Calu3 (cell line): ENCODE measurements at regions not wholly inside any gene's neighbourhood (a gene's known extent, or its start where the extent isn't known, plus 50 kb on each side); places are given as distances from the start of the nearest gene placed in this dataset.

Experiments used
- BruUV-seq: library from RNA; stranded (reverse); fragments of 400-500 nt; replicated peaks from 2 replicates; lab custom pipeline; 2021; lab: Mats Ljungman, UMichigan
- CTCF ChIA-PET: fragments of 300-600 bp; sonication (Branson Sonifier 250); formaldehyde crosslinking; loops from one replicate; lab custom pipeline; 2022; ENCODE audit warnings: antibody characterized with exemption; lab: Charles Lee
- DNase-seq: peaks from one replicate; pipeline ENCODE4 v3.0.0; 2022
- H3K27ac Mint-ChIP-seq: one replicate; pipeline ENCODE4 v1.8.0; 2022; ENCODE audit warnings: mixed read lengths; ENCODE audit not compliant: unreplicated experiment
- H3K27me3 Mint-ChIP-seq: one replicate; pipeline ENCODE4 v1.8.0; 2022; ENCODE audit warnings: mixed read lengths; ENCODE audit not compliant: unreplicated experiment
- H3K36me3 Mint-ChIP-seq: one replicate; pipeline ENCODE4 v1.8.0; 2022; ENCODE audit warnings: mild to moderate bottlenecking, moderate library complexity, mixed read lengths; ENCODE audit not compliant: insufficient read depth, unreplicated experiment
- H3K4me1 Mint-ChIP-seq: one replicate; pipeline ENCODE4 v1.8.0; 2022; ENCODE audit warnings: mild to moderate bottlenecking, low read depth, mixed read lengths; ENCODE audit not compliant: unreplicated experiment
- H3K4me3 Mint-ChIP-seq: one replicate; pipeline ENCODE4 v1.8.0; 2022; ENCODE audit warnings: mild to moderate bottlenecking, low read depth, moderate library complexity, mixed read lengths; ENCODE audit not compliant: unreplicated experiment
- H3K9me3 Mint-ChIP-seq: one replicate; pipeline ENCODE4 v1.8.0; 2022; ENCODE audit warnings: low read depth, mixed read lengths; ENCODE audit not compliant: unreplicated experiment
- CTCF ChIP-seq: fragments of 200-600 bp; IDR thresholded peaks from one replicate; pipeline ENCODE4 v1.8.0; 2022; ENCODE audit warnings: antibody characterized with exemption; ENCODE audit not compliant: unreplicated experiment
- intact Hi-C: fragments of 100-400 bp; cut with micrococcal nuclease; formaldehyde crosslinking; loops from one replicate; pipeline ENCODE4 v1.10.0; 2022; ENCODE audit not compliant: unreplicated experiment

DNA sequence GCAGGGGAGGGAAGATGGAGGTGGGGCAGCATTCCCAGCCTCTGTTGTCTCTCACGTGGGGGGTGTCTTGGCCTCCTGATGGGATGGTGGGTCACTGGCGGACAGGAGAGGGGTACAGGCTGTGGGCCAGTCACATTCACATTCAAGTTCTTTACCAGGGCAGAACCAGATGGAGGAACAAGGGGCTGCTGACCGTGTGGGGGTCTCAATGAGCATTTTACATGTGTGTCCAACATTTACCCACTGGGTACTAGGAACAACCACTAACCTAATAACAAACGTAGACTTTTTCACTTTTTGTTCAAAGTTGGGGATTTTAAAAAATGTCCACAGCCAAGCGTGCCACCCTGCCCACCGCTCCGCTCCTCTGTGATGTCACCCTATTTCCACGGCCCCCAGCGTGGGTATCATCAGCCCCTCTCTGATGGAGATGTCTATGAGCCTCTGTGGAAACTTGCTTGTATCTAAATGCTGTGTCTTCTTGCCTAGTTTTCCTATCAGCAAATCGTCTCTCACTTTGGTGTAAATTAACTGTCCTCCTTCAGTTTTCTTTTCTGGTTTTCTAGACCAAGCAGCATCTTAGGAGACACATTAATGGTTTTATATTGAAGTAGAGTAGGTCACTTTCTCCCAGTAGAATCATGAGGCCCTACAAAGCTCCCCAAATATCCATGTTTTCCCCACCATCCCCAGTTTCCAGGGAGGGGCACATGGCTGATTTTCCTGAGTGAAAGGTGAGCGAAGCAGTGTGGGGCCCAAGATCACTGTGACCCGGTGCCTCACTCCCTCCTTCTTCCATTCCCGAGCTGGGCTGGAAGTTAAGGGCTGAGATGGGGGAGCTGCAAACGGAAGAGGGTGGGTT, 936.7 kb downstream of the BRD1 start:
- Mint-ChIP-seq H3K27ac (no peak overlapping the region), H3K4me3 (no peak overlapping the region), H3K4me1 (no peaks in the 10 kb centered on the region), H3K27me3 (no peaks in the 10 kb centered on the region), H3K36me3 (peaks cover 6% of the 10 kb centered on the region), H3K9me3 (peaks cover 12% of the 10 kb centered on the region)
- intact Hi-C loops = no loop called here
- CTCF ChIA-PET = no interaction called here
- TF ChIP-seq CTCF = no peak
- no TSS peak for BruUV-seq
- DNase-seq = no peak

- Mint-ChIP-seq H3K36me3 (peaks cover 6% of the 10 kb centered on the region), H3K4me1 (no peaks in the 10 kb centered on the region), H3K27ac (no peak overlapping the region), H3K4me3 (no peak overlapping the region), H3K9me3 (peaks cover 12% of the 10 kb centered on the region), H3K27me3 (no peaks in the 10 kb centered on the region)
- CTCF ChIA-PET = no interaction called here
- intact Hi-C loops = no loop called here
- no peak for DNase-seq
- no peak for TF ChIP-seq CTCF
- no TSS peak for BruUV-seq
Observed at GRCh38 chr22:48889887-48890692, 937.6 kb downstream of the BRD1 start.

- no peak overlapping the region for H3K27ac Mint-ChIP-seq
- BruUV-seq = no TSS peak
- CTCF ChIA-PET = no interaction called here
- H3K27me3 Mint-ChIP-seq = no peaks in the 10 kb centered on the region
- peaks cover 12% of the 10 kb centered on the region for H3K9me3 Mint-ChIP-seq
- peaks cover 3% of the 10 kb centered on the region for H3K36me3 Mint-ChIP-seq
- no peak for TF ChIP-seq CTCF
- DNase-seq = no peak
- intact Hi-C loops = no loop called here
- no peaks in the 10 kb centered on the region for H3K4me1 Mint-ChIP-seq
- no peak overlapping the region for H3K4me3 Mint-ChIP-seq
Observed at GRCh38 chr22:48889209-48889830, 938.4 kb downstream of the BRD1 start.

DNA sequence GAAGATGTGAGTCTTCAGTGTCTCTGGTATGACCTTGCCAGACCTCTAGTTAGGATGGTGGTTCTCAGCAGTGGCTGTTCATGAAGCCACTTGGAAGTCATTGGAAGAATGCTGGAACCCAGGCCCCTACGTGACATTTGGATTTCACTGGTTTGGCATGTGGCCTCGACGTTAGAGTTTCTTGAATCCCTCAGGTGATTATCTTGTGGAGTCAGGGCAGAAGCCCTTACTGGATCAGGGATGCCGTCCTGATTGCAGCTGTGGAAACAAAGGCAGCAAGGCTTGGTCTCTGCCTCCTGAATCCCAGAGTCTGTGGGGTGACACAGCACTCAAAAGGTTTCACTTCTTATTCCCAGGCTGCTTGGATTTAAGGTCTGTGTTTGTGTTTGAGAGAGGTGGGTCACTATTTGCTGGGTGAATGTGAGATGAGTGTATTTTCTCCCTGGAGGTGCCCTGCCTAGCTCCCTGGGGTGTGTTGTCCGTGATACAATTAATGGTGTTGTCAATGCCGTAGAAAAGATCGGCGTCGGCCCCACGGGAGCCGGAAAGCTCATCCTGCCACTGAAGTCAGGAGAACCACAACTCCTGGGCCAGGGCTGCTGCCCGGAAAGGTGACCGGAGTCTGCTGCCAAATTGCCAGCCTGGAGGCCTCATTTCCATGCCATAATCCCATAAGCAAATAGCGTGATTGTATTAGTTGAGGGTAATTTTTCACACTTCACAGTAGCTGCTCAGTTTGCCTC, 939.0 kb downstream of the BRD1 start:
- no peak for TF ChIP-seq CTCF

More for the DNA sequence above, 939.0 kb downstream of the BRD1 start:
- no peak for DNase-seq
- H3K9me3 Mint-ChIP-seq = peaks cover 12% of the 10 kb centered on the region
- H3K27ac Mint-ChIP-seq = no peak overlapping the region
- no peaks in the 10 kb centered on the region for H3K27me3 Mint-ChIP-seq
- no peak overlapping the region for H3K4me3 Mint-ChIP-seq
- intact Hi-C loops = no loop called here
- H3K4me1 Mint-ChIP-seq = no peaks in the 10 kb centered on the region
- H3K36me3 Mint-ChIP-seq = no peaks in the 10 kb centered on the region
- CTCF ChIA-PET = no interaction called here
- BruUV-seq = no TSS peak
